Spleen (tissue), 7 donors: ENCODE measurements at regions not wholly inside any gene's neighbourhood (a gene's known extent, or its start where the extent isn't known, plus 50 kb on each side); places are given as distances from the start of the nearest gene placed in this dataset.

ENCODE experiments used
- POLR2A ChIP-seq, 3 donors: fragments of 450-650 bp; IDR thresholded peaks; one replicate each; pipeline ENCODE4 v1.5.1; 2017; ENCODE audit warnings: antibody characterized with exemption in 3 of 3, mild to moderate bottlenecking in 1 of 3
- POLR2AphosphoS5 ChIP-seq, 3 donors: sonication (generic); formaldehyde crosslinking; IDR thresholded peaks; one replicate each; pipeline ENCODE4 v1.5.1; 2017; ENCODE audit warnings: antibody characterized with exemption in 3 of 3
- TF ChIP-seq, protein P1 (sequence below), 11 experiments: fragments of 200-600 bp in 7 of 11; fragments of 450-650 bp in 4 of 11; sonication (generic) in 4 of 11; IDR thresholded peaks in 8 of 11; conservative IDR thresholded peaks in 3 of 11; 1 replicate in 7 of 11; 2 replicates in 4 of 11; pipeline versions ENCODE4 v1.4.0 to v1.8.0; 2016 to 2021; ENCODE audit warnings: antibody characterized with exemption in 11 of 11, inconsistent platforms in 4 of 11, mild to moderate bottlenecking in 1 of 11
- donor health status: DM: no; HTN: no; CAD: no; lungs with moderate emphysema.
- donor health status: DM: no; HTN: no; CAD: no.
- donor health status: DM: no; HTN: no; CAD: no.

DNA sequence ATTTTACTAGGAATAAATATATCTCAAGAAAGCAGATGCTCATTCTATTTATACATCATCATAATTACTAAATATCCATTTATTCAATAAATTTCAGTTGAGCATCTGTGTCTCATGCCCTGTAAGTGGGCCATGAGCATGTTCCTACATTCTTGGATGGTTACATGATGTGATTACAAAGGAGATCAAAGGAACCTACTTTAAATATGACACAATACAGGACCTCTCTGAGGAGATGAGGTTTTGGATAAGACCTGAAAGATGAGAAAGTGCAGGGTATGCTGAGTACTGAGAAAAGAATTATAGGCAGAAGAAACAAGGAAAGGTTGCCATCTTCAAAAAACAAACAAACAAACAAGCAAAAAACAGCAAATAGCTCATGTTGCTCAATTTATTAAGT, 105.4 kb upstream of the CNTN1 start:
- TF ChIP-seq, protein P1, sequence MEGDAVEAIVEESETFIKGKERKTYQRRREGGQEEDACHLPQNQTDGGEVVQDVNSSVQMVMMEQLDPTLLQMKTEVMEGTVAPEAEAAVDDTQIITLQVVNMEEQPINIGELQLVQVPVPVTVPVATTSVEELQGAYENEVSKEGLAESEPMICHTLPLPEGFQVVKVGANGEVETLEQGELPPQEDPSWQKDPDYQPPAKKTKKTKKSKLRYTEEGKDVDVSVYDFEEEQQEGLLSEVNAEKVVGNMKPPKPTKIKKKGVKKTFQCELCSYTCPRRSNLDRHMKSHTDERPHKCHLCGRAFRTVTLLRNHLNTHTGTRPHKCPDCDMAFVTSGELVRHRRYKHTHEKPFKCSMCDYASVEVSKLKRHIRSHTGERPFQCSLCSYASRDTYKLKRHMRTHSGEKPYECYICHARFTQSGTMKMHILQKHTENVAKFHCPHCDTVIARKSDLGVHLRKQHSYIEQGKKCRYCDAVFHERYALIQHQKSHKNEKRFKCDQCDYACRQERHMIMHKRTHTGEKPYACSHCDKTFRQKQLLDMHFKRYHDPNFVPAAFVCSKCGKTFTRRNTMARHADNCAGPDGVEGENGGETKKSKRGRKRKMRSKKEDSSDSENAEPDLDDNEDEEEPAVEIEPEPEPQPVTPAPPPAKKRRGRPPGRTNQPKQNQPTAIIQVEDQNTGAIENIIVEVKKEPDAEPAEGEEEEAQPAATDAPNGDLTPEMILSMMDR (IDR thresholded peaks at IDR 0.05 in 8 of 11, conservative IDR thresholded peaks at IDR 0.05 in 3 of 11), result no peak
- TF ChIP-seq POLR2A (IDR thresholded peaks at IDR 0.05), result no peak
- TF ChIP-seq POLR2AphosphoS5 (IDR thresholded peaks at IDR 0.05), result no peak
